HG03558 (cell line): ENCODE measurements at regions not wholly inside any gene's neighbourhood (a gene's known extent, or its start where the extent isn't known, plus 50 kb on each side); places are given as distances from the start of the nearest gene placed in this dataset.

Experiments
- ATAC-seq: cut with Tn5 transposase; IDR thresholded peaks from one replicate; pipeline ENCODE4 v1.9.1; 2021; ENCODE audit warnings: moderate number of reproducible peaks; ENCODE audit not compliant: unreplicated experiment; ENCODE audit errors: extremely low read depth

DNA sequence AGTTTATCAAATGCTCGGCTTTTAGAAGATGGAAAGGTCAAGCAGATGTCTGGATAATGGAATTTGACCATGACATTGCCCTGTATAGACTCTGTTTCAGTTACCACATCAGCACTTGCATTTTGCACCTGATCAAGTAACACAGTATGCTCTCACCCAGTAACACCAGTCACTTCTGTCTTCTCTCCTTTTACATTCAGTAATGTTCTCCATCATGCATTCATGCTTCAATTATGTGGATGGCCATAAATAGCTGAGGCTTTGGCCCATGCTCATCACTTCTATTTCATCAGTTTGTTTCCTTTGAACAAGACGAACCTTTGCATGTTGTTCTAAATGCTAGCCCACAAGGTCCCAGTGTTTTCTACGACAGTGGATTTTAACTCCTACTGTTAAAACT is 322.9 kb upstream of the ACVR2A start:
- no peak for ATAC-seq

DNA sequence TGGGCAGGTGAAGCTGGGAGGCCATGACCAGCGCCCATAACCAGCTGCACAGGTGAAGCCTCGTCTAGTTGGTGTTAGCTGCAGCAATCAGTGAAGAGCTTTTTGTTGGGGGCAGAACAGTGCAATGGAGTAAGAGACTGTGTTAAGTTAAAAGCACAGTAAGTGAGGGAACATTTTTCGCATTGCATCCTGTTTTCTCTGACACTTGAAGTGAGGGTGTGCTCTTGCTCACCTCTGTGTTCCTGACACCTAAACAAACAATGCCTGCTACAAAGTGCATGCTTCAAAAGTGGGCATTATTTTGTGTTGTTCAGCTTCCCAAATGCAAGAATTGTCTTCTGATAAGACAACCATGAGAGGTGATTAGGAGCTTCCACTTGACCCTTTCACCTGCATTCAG is 324.0 kb upstream of the ACVR2A start:
- no peak for ATAC-seq

DNA sequence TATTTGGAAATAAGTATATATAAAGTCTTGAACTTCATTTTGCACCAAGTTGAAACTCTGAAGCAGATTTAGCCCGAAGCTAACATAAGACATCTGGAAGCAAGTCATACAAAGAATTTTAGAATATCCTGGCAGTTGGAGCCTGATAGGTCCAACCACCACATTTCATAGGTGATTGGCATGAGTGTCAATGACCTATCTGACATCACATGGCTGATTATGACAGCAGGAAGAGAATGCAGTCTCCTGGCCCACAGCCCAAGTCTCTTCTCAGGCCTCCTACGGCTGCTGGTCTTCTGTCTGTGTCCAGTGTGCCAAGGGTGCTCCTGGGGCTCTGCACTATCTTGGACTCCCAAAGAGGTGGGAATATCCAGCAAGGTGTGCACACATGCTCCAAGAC is 325.7 kb upstream of the ACVR2A start:
- ATAC-seq, result no peak

DNA sequence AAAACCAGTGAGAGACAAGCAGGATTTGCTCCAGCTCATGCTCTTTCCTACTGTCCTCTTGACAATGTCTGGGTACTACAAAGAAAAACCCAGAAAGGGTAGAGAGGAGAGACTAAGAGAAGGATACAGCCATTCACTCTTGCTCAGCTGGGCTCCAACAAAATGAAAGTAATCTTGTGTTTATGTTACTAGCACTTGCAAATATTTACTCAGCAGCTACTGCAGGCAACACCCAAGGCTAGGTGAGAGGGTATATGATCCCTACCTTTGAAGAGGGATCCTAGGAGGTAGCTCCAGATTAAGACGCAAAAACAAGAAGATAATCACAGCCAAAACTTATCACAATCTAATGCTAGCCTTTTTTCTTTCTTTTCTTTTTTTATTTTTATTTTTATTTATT is 329.6 kb upstream of the ACVR2A start:
- no peak for ATAC-seq

DNA sequence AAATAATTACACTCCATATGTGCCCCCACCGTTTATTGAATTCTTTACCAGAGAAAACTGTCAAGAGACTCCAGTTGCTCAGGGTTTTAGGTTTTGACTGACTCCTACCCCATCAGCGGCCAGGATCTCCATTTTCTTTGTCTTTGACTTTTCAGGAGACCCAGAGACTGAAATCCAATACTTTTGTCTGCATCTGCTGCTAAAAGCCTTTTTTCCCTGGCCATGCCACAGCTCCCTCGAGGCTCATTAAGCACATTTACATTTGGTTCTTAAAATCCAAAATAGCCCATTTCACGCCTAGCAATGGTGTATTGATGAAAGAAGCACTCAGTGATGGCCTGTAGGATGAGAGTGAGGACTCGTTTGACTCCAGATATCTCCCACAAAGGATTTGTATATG is 332.6 kb upstream of the ACVR2A start:
- no peak for ATAC-seq

DNA sequence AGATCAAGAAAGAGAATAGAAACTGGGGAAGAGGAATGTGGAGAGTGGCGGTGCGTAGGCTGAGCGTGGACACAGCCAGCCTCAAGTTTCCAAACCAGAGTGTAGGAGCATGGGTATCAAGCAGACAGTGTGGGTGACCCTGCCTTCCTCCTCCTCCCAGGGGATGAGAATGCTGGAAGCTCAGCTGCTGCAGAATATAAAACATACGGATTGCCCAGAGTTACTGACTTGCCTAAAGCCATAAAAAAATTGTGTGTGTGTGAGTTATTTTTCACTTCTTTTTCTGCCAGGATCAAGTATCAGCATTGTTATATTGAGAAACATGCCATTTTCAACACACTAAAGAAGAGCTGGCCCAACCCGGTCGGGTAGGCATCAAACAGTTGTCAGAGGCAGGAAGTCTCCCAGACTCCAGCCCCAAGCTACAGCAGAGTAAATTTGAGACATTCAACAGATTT is 333.3 kb upstream of the ACVR2A start:
- ATAC-seq, result no peak

DNA sequence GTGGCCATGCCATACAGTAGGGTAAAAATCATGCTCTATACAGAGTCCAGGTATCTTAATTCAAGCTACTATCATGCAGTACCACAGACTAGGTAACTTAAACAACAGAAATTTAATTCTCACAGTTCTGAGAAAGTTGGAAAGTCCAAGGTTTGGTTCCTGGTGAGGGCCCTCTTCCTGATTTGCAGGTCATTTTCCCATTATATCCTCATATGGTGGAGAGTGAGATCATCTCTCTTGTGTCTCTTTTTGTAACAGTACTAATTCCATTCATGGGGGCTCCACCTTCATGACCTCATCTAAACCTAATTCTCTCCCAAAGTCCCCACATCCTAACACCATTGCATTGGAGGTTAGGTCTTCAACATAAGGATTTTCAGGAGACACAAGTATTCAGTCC is 335.0 kb upstream of the ACVR2A start:
- no peak for ATAC-seq

DNA sequence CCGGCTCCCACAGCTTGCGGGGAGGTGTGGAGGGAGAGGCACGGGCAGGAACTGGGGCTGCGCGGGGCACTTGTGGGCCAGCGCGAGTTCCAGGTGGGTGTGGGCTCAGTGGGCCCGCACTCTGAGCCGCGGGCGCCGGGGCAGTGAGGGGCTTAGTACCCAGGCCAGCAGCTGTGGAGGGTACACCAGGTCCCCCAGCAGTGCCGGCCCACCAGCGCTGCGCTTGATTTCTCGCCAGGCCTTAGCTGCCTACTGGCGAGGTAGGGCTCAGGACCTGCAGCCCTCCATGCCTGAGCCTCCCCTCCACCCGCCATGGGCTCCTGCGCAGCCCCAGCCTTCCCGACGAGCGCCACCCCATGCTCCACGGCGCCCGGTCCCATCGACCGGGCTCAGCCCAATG is 337.9 kb upstream of the ACVR2A start:
- ATAC-seq, result no peak

DNA sequence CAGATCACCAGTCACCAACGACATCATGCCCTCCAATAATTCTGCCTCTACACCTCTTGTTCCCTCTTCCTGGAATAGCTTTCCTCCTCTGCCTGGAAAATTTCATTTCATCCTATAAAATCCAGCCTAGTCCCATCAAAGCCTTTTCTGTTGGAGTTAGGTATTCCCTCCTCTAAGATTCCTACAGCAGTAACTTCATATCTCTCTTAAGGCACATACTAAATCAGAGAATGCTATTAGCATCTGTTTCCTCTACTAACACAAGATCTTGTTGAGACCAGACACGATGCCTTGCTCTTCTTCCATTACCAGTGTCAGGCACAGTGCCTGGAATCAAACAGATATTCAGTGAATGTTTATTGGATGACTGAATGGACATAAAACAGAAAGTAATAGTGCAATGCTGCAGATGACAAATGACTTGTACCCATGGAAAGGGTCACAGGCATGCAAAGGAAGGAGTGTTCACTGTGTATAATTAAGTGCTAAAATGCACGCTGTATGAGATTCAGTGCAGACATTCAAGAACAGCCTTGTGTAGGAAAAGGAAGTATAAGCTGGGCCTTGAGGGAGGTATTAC is 342.0 kb upstream of the ACVR2A start:
- ATAC-seq, result no peak

DNA sequence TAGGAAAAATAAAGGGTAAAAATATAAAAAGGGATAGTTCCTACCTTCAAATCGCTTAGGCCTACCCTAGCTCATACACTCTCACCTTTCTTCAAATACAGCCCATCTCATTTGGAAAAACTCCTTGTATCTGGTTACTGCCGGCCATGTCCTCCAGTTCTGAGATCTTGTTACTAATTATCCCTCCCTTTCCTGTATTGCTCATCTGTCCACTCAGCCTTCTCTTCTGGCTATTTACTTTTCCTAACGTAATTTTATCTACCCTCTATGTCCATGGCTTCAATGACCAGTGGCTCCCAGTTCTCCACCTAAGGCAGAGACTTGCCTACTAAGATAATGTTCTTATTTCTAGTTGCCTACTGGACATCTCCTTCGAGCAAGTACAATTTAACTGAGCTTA is 342.9 kb upstream of the ACVR2A start:
- ATAC-seq, result no peak

DNA sequence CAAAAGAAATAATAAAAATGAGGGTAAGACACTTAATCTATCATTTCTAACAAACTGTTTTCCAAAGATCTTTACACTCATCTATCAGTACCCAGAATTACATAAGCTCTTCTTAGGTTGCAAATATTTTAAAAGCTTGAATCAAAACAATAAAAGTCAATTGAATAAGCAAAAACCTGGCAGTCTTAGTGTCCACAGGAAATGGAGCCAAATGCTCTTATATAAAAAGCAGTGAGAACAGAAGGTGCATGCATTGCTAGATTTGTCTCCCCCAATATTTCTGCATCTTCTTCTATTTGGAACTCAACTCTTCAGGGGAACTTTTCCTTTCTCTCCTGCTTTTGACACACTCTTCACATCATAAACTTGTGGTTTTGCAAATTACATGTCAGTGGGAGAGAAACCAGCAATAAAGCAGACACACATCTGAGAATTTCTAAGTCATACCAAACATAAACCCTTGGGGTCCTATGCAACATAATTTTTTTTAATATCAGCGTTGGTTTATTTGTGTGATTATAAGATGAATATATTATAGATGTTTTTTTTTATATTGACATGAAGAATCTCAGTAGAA is 343.9 kb upstream of the ACVR2A start:
- ATAC-seq, result no peak

DNA sequence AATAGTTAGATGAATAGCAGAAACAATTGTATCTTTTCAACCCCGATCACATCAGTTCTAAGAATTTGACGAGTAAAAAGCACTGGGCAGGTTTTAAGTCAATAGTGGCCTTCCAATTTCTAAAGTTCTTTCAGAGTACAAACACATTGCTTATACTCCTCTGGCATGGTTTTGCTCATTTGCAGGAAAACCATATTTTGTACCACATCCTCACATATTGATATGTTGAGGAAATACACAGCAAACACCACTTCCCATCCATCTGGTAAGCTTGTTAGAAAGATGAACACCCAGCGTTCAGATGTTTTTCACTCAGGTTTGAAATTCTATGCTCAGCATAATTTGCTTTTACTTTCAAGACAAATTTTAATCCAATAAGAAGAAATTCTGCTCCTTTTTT is 344.6 kb upstream of the ACVR2A start:
- no peak for ATAC-seq

DNA sequence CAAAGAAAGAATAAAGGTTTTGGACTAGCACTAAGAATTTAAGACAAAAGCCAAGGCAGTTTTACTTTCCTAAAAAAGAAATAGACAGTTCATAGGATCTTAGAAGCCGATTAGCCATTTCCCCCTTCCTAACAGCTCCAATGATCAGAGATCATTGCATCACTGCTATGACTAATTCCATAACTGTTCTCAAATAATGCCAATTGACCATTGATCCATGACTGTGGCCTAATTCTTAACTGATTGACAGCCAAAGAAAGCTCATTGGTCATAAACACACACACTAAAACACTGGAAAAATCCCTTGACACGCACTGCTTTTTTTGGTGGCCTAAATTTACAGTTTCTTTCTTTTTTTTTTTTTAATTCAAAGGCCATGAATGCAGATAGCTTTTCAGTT is 345.0 kb upstream of the ACVR2A start:
- ATAC-seq, result no peak

DNA sequence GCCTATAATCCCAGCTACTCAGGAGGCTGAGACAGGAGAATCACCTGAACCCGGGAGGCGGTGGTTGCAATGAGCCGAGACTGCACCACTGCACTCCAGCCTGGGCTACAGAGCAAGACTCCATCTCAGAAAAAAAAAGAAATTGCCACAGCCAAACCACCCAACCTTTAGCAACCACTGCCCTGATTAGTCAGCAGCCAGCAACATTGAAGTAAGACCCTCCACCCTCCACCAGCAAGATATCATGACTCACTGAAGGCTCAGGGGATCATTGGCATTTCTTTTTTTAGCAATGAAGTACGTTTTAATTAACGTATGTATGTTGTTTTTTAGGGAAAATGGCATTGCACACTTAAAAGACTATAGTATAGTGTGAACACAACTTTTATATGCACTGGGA is 349.1 kb upstream of the ACVR2A start:
- no peak for ATAC-seq

DNA sequence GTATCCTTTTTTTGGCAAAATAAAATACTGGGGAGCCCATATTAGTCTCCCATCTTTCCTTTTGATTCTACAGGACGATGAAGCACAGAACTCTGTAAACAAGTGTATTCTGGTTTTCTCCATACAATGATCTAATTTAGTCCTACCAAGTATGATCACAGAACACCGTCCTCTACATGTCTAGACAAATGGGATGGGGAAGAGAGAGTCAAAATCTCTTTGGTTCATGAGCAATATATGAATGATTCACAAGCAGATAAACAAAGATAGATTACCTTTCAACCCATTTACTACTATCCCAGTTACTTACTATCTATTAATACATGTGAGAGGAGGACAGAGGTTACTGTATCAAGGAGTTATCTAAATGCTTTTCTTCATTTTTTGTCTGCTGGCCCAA is 352.4 kb upstream of the ACVR2A start:
- no peak for ATAC-seq

DNA sequence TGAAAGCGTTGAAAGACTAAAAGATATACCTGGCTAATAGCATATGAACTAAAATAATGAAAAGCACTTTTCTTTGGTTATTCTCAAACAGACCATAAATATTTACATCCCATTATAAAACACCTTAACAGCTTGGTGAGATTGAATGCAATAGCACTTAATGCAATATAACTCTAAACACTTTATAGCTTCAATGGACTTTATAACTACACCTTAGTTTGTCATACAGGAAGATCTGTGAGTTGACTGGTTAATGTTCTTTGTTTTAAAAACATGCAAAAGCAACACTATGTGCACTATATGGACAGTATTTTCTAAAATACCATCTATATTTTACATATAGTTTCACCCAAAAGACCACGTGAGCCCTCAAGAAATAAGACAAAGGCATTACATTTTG is 353.3 kb upstream of the ACVR2A start:
- ATAC-seq, result no peak

DNA sequence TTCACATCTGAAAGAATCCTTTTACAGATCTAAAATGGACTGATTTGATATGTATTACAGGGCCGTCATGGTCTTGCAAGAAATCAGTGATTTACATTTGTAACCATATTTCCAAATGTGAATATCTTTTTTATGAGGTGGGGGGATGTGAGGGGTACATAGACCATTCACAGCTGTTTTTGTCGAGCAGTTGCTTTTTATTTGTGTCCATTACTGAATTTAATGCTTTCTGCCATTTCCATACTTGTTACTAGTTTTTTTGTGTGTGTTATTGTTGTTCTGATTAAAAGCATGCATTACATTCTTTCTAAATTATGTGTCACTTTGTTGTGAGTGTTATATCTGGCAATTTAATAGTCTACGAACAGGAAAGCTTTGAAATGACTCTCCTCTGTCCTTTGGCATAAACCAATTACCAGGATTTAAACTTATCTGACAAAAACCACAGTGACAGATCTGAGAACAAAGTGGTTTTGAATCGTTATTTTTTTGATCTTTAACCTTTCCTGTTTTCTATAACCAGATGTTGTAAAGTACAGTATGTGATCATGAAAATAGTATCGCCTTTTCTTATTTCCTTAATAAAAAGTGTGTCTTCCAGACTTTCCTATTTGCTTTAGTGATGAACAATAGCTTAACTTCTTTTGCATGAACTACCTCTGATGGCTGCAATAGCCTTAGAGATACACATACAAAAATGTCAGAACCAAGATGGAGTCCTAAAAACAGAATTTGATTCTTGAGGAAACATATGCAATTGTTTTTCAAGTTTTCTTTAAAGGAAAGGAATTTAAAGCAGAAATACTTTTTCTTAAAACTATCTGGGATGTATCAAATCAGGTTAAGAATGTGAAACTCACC is 354.2 kb upstream of the ACVR2A start:
- no peak for ATAC-seq

DNA sequence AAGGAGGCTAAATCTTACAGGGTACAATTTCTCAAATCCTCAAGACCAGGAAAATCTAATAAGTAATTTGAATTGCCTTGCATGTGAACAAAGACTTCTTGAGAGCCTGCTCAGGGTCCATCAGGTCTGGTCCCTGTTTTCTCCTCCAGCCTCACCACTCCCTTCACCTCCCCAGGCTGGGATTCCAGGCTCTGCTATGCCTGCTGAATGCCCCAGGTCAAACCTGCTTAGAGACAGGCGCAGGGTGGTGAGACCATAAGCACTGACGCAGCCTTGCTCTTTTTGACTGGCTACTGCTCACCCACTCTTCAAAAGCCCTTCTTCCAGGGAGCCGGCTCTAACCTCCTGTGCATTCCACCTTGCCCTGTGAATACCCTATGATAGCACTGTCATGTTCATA is 356.4 kb upstream of the ACVR2A start:
- ATAC-seq, result no peak

DNA sequence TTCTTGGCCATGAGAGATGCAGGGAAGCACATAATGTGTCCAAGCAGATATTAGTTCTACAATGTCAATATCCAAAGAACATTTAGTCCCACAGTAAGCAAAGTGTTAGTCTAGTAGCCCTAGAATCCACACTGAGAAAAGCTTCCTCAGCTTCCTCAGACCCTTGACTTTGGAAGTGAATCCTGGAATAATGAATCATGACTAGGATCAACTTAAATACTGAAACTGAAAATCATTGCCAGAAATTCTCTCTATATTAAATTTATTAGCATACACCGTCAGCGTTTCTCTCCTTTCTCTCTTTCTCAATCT is 356.9 kb upstream of the ACVR2A start:
- no peak for ATAC-seq

DNA sequence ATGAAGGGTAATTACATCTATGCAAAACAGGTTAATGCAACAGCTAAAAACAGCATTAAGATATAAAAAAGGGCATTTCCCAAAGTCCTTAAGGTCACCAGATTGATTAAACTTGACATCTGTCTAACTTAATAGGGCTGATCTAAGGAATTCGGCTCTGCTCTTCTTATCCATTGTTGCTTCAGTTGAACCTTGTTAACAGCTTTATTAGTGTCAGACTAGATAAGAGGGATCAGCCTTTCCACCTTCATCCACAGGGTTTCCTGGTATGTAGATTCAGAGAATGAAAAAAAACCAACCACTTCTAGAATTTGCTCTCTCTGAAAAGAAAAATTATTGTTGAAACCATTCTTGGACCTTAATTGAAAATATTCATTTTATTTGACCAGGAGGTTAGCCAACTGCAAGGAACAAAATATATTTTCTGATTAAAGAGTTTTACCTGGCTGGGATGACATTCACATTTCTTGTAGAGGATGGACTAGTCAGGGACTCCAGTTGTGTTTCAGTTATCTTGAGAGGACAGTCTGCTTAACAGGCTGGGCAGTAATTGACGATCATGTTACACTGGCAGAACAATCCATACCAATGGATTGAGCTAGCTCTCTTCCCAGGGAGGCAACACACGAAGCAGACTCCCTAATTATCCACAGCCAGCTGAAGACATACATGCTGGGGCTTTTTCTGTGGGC is 357.4 kb upstream of the ACVR2A start:
- no peak for ATAC-seq

DNA sequence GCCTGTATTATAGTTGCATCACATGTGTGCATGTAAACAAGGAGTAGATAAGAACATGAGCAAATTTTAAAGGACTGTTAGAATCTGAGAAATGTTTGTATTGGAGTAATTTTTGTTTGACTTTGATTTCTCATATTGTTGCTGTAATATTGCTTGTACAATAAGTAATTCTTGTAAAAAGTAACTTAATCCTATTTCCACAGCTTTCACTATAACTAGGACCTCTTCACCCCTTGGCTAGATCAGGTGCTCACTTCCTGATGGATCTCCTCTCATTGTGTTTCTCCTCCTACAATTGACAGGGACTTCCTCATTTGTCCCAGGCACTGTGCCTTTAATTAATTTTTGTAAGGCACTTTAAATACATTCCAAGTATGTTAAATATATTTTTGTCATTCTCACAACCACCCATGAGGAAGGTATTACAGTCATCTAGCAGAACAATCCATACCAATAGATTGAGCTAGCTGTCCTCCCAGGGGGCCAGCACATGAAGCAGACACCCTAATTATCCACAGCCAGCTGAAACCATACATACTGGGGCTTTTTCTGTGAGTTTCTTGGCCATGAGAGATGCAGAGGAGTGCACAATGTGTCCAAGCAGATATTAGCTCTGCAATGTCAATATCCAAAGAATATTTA is 359.5 kb upstream of the ACVR2A start:
- ATAC-seq, result no peak
